Erythroblast (primary cell): ENCODE measurements at regions not wholly inside any gene's neighbourhood (a gene's known extent, or its start where the extent isn't known, plus 50 kb on each side); places are given as distances from the start of the nearest gene placed in this dataset.

Source experiments
- GATA1 ChIP-seq: IDR thresholded peaks from 2 replicates; pipeline ENCODE4 v1.6.1; 2011; ENCODE audit warnings: low read depth, mild to moderate bottlenecking, control low read depth, low read length, moderate library complexity
- POLR2A ChIP-seq: IDR thresholded peaks from 2 replicates; pipeline ENCODE4 v1.6.1; 2011; ENCODE audit warnings: mild to moderate bottlenecking, low read length

- TF ChIP-seq POLR2A: no peak
- no peak for TF ChIP-seq GATA1
Observed at GRCh38 chr3:87855616-87856015, 203.2 kb downstream of the CGGBP1 start.
